ENCODE measurements at regions not wholly inside any gene's neighbourhood (a gene's known extent, or its start where the extent isn't known, plus 50 kb on each side); places are given as distances from the start of the nearest gene placed in this dataset.
"Not testable (repeated sequence)": the region's sequence is repeated elsewhere in the genome, so short reads cannot be mapped to it uniquely, and the experiment has no call there.

GRCh38 chr2:128512379-128513115 is 193.9 kb upstream of the HS6ST1 start:
- Mint-ChIP-seq H3K27ac (no peak overlapping the region), H3K4me1 (ENCODE audit: low read depth) (no peaks in the 10 kb centered on the region), H3K36me3 (ENCODE audit: low read depth) (no peaks in the 10 kb centered on the region), H3K4me3 (no peak overlapping the region), H3K27me3 (ENCODE audit: low read depth) (no peaks in the 10 kb centered on the region), H3K9me3 (no peaks in the 10 kb centered on the region)
- CTCF ChIA-PET = no interaction called here
- intact Hi-C loops (cut with micrococcal nuclease) = no loop called here
- DNase-seq = no peak

GRCh38 chr2:128513116-128513960 is 194.7 kb upstream of the HS6ST1 start:
- Mint-ChIP-seq H3K4me3 (no peak overlapping the region), H3K27ac (no peak overlapping the region), H3K4me1 (ENCODE audit: low read depth) (no peaks in the 10 kb centered on the region), H3K27me3 (ENCODE audit: low read depth) (no peaks in the 10 kb centered on the region), H3K36me3 (ENCODE audit: low read depth) (no peaks in the 10 kb centered on the region), H3K9me3 (no peaks in the 10 kb centered on the region)
- DNase-seq = no peak
- CTCF ChIA-PET = no interaction called here
- intact Hi-C loops (cut with micrococcal nuclease) = no loop called here

- CTCF ChIA-PET = no interaction called here
- H3K9me3 Mint-ChIP-seq = no peaks in the 10 kb centered on the region
- H3K27me3 Mint-ChIP-seq (ENCODE audit: low read depth) = no peaks in the 10 kb centered on the region
- intact Hi-C loops (cut with micrococcal nuclease) = no loop called here
- H3K27ac Mint-ChIP-seq = no peak overlapping the region
- H3K4me1 Mint-ChIP-seq (ENCODE audit: low read depth) = no peaks in the 10 kb centered on the region
- H3K36me3 Mint-ChIP-seq (ENCODE audit: low read depth) = no peaks in the 10 kb centered on the region
- H3K4me3 Mint-ChIP-seq = no peak overlapping the region
- no peak for DNase-seq
Observed at GRCh38 chr2:128513961-128514283, 195.3 kb upstream of the HS6ST1 start.

- H3K36me3 Mint-ChIP-seq (ENCODE audit: low read depth) = no peaks in the 10 kb centered on the region
- no peak for DNase-seq
- H3K4me1 Mint-ChIP-seq (ENCODE audit: low read depth) = no peaks in the 10 kb centered on the region
- no peak overlapping the region for H3K27ac Mint-ChIP-seq
- no peak overlapping the region for H3K4me3 Mint-ChIP-seq
- intact Hi-C loops (cut with micrococcal nuclease) = no loop called here
- H3K27me3 Mint-ChIP-seq (ENCODE audit: low read depth) = no peaks in the 10 kb centered on the region
- CTCF ChIA-PET = no interaction called here
- H3K9me3 Mint-ChIP-seq = no peaks in the 10 kb centered on the region
Observed at GRCh38 chr2:128514555-128514955, 195.9 kb upstream of the HS6ST1 start.

- CTCF ChIA-PET = no interaction called here
- intact Hi-C loops (cut with micrococcal nuclease) = no loop called here
- Mint-ChIP-seq H3K27me3 (ENCODE audit: low read depth) (no peaks in the 10 kb centered on the region), H3K4me3 (no peak overlapping the region), H3K36me3 (ENCODE audit: low read depth) (no peaks in the 10 kb centered on the region), H3K27ac (no peak overlapping the region), H3K9me3 (no peaks in the 10 kb centered on the region), H3K4me1 (ENCODE audit: low read depth) (peaks cover 3% of the 10 kb centered on the region)
- DNase-seq = no peak
Observed at GRCh38 chr2:128516938-128517337, 198.3 kb upstream of the HS6ST1 start.

- H3K27me3 Mint-ChIP-seq (ENCODE audit: low read depth); DNase-seq; H3K4me1 Mint-ChIP-seq (ENCODE audit: low read depth); H3K9me3 Mint-ChIP-seq; H3K36me3 Mint-ChIP-seq (ENCODE audit: low read depth); H3K27ac Mint-ChIP-seq; CTCF ChIA-PET; intact Hi-C loops (cut with micrococcal nuclease); H3K4me3 Mint-ChIP-seq: not testable (repeated sequence)
Observed at GRCh38 chr2:128519028-128519427, 200.4 kb upstream of the HS6ST1 start.

- Mint-ChIP-seq H3K9me3 (no peaks in the 10 kb centered on the region), H3K4me1 (ENCODE audit: low read depth) (peaks cover 3% of the 10 kb centered on the region), H3K4me3 (no peak overlapping the region), H3K36me3 (ENCODE audit: low read depth) (no peaks in the 10 kb centered on the region), H3K27me3 (ENCODE audit: low read depth) (peaks cover 4% of the 10 kb centered on the region), H3K27ac (no peak overlapping the region)
- intact Hi-C loops (cut with micrococcal nuclease) = loop anchor here (5.0 kb wide), 1 partner anchor 202 kb away; the partner anchor contains the start of gene HS6ST1
- CTCF ChIA-PET = no interaction called here
- DNase-seq = no peak
Observed at GRCh38 chr2:128519517-128520215, 201.0 kb upstream of the HS6ST1 start.

- Mint-ChIP-seq H3K4me3 (no peak overlapping the region), H3K9me3 (no peaks in the 10 kb centered on the region), H3K27ac (no peak overlapping the region), H3K27me3 (ENCODE audit: low read depth) (peaks cover 4% of the 10 kb centered on the region), H3K4me1 (ENCODE audit: low read depth) (peaks cover 3% of the 10 kb centered on the region), H3K36me3 (ENCODE audit: low read depth) (no peaks in the 10 kb centered on the region)
- intact Hi-C loops (cut with micrococcal nuclease) = loop anchor here (5.0 kb wide), 1 partner anchor 203 kb away; the partner anchor contains the start of gene HS6ST1
- CTCF ChIA-PET = no interaction called here
- DNase-seq = no peak
Observed at GRCh38 chr2:128520340-128520739, 201.7 kb upstream of the HS6ST1 start.

GRCh38 chr2:128520791-128521190 is 202.1 kb upstream of the HS6ST1 start:
- Mint-ChIP-seq H3K27ac (no peak overlapping the region), H3K4me1 (ENCODE audit: low read depth) (peaks cover 3% of the 10 kb centered on the region), H3K27me3 (ENCODE audit: low read depth) (peaks cover 4% of the 10 kb centered on the region), H3K4me3 (no peak overlapping the region), H3K9me3 (no peaks in the 10 kb centered on the region), H3K36me3 (ENCODE audit: low read depth) (no peaks in the 10 kb centered on the region)
- peak; percentile 75 for DNase-seq
- intact Hi-C loops (cut with micrococcal nuclease) = loop anchor here (5.0 kb wide), 1 partner anchor 203 kb away; the partner anchor contains the start of gene HS6ST1
- CTCF ChIA-PET = no interaction called here

GRCh38 chr2:128521482-128521881 is 202.8 kb upstream of the HS6ST1 start:
- intact Hi-C loops (cut with micrococcal nuclease) = loop anchor here (5.0 kb wide), 1 partner anchor 204 kb away; the partner anchor contains the start of gene HS6ST1
- no peaks in the 10 kb centered on the region for H3K36me3 Mint-ChIP-seq (ENCODE audit: low read depth)
- H3K27me3 Mint-ChIP-seq (ENCODE audit: low read depth) = peaks cover 4% of the 10 kb centered on the region
- no peak for DNase-seq
- H3K9me3 Mint-ChIP-seq = no peaks in the 10 kb centered on the region
- no peak overlapping the region for H3K27ac Mint-ChIP-seq
- no peak overlapping the region for H3K4me3 Mint-ChIP-seq
- peaks cover 3% of the 10 kb centered on the region for H3K4me1 Mint-ChIP-seq (ENCODE audit: low read depth)
- CTCF ChIA-PET = no interaction called here

GRCh38 chr2:128522829-128523228 is 204.2 kb upstream of the HS6ST1 start:
- intact Hi-C loops (cut with micrococcal nuclease) = loop anchor here (5.0 kb wide), 1 partner anchor 206 kb away; the partner anchor contains the start of gene HS6ST1
- Mint-ChIP-seq H3K4me1 (ENCODE audit: low read depth) (peaks cover 3% of the 10 kb centered on the region), H3K27me3 (ENCODE audit: low read depth) (peaks cover 4% of the 10 kb centered on the region), H3K9me3 (no peaks in the 10 kb centered on the region), H3K27ac (no peak overlapping the region), H3K36me3 (ENCODE audit: low read depth) (no peaks in the 10 kb centered on the region), H3K4me3 (no peak overlapping the region)
- CTCF ChIA-PET = no interaction called here
- DNase-seq = no peak

- peaks cover 3% of the 10 kb centered on the region for H3K4me1 Mint-ChIP-seq (ENCODE audit: low read depth)
- H3K4me3 Mint-ChIP-seq = no peak overlapping the region
- intact Hi-C loops (cut with micrococcal nuclease) = loop anchor here (5.0 kb wide), 1 partner anchor 206 kb away; the partner anchor contains the start of gene HS6ST1
- H3K27me3 Mint-ChIP-seq (ENCODE audit: low read depth) = peaks cover 4% of the 10 kb centered on the region
- H3K27ac Mint-ChIP-seq = no peak overlapping the region
- no peaks in the 10 kb centered on the region for H3K9me3 Mint-ChIP-seq
- CTCF ChIA-PET = no interaction called here
- H3K36me3 Mint-ChIP-seq (ENCODE audit: low read depth) = no peaks in the 10 kb centered on the region
- DNase-seq = no peak
Observed at GRCh38 chr2:128523457-128523856, 204.8 kb upstream of the HS6ST1 start.

Data from activated naive CD4-positive, alpha-beta T cell treated with anti-CD3 and anti-CD28 coated beads for 36 hours (primary cell).